ENCODE measurements at regions not wholly inside any gene's neighbourhood (a gene's known extent, or its start where the extent isn't known, plus 50 kb on each side); places are given as distances from the start of the nearest gene placed in this dataset.

DNA sequence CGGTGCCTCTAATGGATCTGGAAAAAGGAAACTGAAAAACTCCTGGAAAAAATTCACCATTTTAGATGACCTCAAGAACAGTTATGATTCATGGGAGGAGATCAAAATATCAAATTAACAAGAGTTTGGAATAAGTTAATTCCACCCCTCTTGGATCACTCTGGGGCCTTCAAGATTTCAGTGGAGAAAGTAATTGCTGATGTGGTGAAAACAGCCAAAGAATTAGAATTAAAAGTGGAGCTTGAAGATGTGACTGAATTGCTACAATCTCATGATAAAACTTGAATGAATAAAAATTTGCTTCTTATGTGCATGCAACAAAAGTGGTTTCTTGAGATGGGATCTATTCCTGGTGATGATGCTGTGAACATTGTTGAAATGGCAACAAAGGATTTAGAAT lies 974.4 kb upstream of the GYPC start:
- no peak for TF ChIP-seq POLR2A (IDR thresholded peaks at IDR 0.05; ENCODE audit: low read depth, low read length)
- no peak for TF ChIP-seq ZBTB40 (IDR thresholded peaks at IDR 0.05; ENCODE audit: borderline replicate concordance)
- no peak for TF ChIP-seq RAD21 (IDR thresholded peaks at IDR 0.05; ENCODE audit: insufficient read depth, low read depth, low read length)
- TF ChIP-seq, protein P1, sequence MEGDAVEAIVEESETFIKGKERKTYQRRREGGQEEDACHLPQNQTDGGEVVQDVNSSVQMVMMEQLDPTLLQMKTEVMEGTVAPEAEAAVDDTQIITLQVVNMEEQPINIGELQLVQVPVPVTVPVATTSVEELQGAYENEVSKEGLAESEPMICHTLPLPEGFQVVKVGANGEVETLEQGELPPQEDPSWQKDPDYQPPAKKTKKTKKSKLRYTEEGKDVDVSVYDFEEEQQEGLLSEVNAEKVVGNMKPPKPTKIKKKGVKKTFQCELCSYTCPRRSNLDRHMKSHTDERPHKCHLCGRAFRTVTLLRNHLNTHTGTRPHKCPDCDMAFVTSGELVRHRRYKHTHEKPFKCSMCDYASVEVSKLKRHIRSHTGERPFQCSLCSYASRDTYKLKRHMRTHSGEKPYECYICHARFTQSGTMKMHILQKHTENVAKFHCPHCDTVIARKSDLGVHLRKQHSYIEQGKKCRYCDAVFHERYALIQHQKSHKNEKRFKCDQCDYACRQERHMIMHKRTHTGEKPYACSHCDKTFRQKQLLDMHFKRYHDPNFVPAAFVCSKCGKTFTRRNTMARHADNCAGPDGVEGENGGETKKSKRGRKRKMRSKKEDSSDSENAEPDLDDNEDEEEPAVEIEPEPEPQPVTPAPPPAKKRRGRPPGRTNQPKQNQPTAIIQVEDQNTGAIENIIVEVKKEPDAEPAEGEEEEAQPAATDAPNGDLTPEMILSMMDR (IDR thresholded peaks at IDR 0.05 in 2 of 3, conservative IDR thresholded peaks at IDR 0.05 in 1 of 3; ENCODE audit: control insufficient read depth in 2 of 3, extremely low read depth in 1 of 3, insufficient read depth in 1 of 3, low read depth in 3 of 3, low read length in 3 of 3), result no peak
- TF ChIP-seq TAF1 (IDR thresholded peaks at IDR 0.05; ENCODE audit: borderline replicate concordance, low read depth, low read length), result no peak
- no peak for TF ChIP-seq FOS (IDR thresholded peaks at IDR 0.05; ENCODE audit: borderline replicate concordance, extremely low read depth, insufficient read length)
- no peak for TF ChIP-seq HDAC2 (IDR thresholded peaks at IDR 0.05)
- no peak for TF ChIP-seq LARP7 (IDR thresholded peaks at IDR 0.05)
- TF ChIP-seq IKZF1 (conservative IDR thresholded peaks at IDR 0.05), result no peak
- TF ChIP-seq NFYB (IDR thresholded peaks at IDR 0.05; ENCODE audit: insufficient read depth, low read depth, low read length), result no peak
- no peak for TF ChIP-seq CREB1 (IDR thresholded peaks at IDR 0.05; ENCODE audit: low read depth)
- no peak for TF ChIP-seq CEBPB (IDR thresholded peaks at IDR 0.05; ENCODE audit: borderline replicate concordance in 1 of 2, low read depth in 2 of 2, low read length in 2 of 2)

Data from GM12878 (cell line).